HepG2 (cell line): ENCODE measurements at regions not wholly inside any gene's neighbourhood (a gene's known extent, or its start where the extent isn't known, plus 50 kb on each side); places are given as distances from the start of the nearest gene placed in this dataset.
A peak's percentile ranks its signal among the peaks of the same experiment; 100 is the strongest.

Experiments
- ATAC-seq: fragments of 200-7000 bp; cut with Tn5 transposase; 3 replicates; pipeline ENCODE4 v1.9.1; 2020; ENCODE audit warnings: mild to moderate bottlenecking, moderate library complexity
- BruUV-seq: library from RNA; stranded (reverse); fragments of 400-500 nt; replicated peaks from 2 replicates; lab custom pipeline; 2021; lab: Mats Ljungman, UMichigan
- CTCF ChIA-PET: fragments of 300-600 bp; formaldehyde crosslinking; extraction: SDS; loops from one replicate; lab custom pipeline; 2021; ENCODE audit warnings: low total read pairs, inconsistent platforms, low intra/inter-chr PET ratio; lab: Yijun Ruan, JAX
- POLR2A ChIA-PET: fragments of 350-600 bp; sonication (Branson Sonifier 250); formaldehyde crosslinking; loops from one replicate; lab custom pipeline; 2020; ENCODE audit warnings: antibody characterized with exemption, inconsistent platforms; lab: Yijun Ruan, JAX
- DNase-seq: peaks from one replicate; pipeline ENCODE4 v3.0.0-alpha.2; 2015; ENCODE audit warnings: low spot score
- FAIRE-seq: peaks from 3 replicates; lab custom pipeline; 2011; peaks lifted over from hg19 to GRCh38; lab: Jason Lieb, UNC
- H2AFZ ChIP-seq: one replicate; pipeline ENCODE4 v1.6.1; 2011; ENCODE audit warnings: low read length, inconsistent platforms
- H3K27ac ChIP-seq: fragments of 300-600 bp; 3 replicates; pipeline ENCODE4 v1.8.0; 2011; ENCODE audit warnings: mixed run types, mild to moderate bottlenecking, mixed read lengths, low read length, inconsistent platforms; ENCODE audit not compliant: insufficient read depth; ENCODE audit errors: extremely low read length
- H3K27me3 ChIP-seq, 2 experiments: fragments of 200-600 bp in 1 of 2; 2 replicates in 1 of 2; 3 replicates in 1 of 2; pipeline versions ENCODE4 v1.6.0 to v1.8.0; 2011; ENCODE audit warnings: low read length in 2 of 2, mild to moderate bottlenecking in 2 of 2, moderate library complexity in 2 of 2, inconsistent platforms in 1 of 2; ENCODE audit not compliant: insufficient read depth in 2 of 2, control insufficient read depth in 1 of 2
- H3K36me3 ChIP-seq, 2 experiments: fragments of 200-600 bp in 1 of 2; replicated peaks in 1 of 2; 2 replicates in 1 of 2; 3 replicates in 1 of 2; pipeline versions ENCODE4 v1.5.1 to v1.8.0; 2011; ENCODE audit warnings: low read length in 2 of 2, inconsistent platforms in 1 of 2; ENCODE audit not compliant: insufficient read depth in 2 of 2, control insufficient read depth in 1 of 2
- H3K4me1 ChIP-seq: 2 replicates; pipeline ENCODE4 v1.5.1; 2012; ENCODE audit warnings: low read length, inconsistent platforms; ENCODE audit not compliant: insufficient read depth
- H3K4me2 ChIP-seq: 2 replicates; pipeline ENCODE4 v1.6.0; 2011; ENCODE audit warnings: low read depth, low read length, inconsistent platforms
- H3K4me3 ChIP-seq, 3 experiments: fragments of 200-600 bp in 1 of 3; sonication (generic), shearing (Covaris generic) in 1 of 3; replicated peaks in 1 of 3; 2 replicates each; pipeline ENCODE4 v1.5.1; 2011 to 2016; ENCODE audit warnings: low read length in 3 of 3, inconsistent platforms in 2 of 3, low read depth in 2 of 3, mild to moderate bottlenecking in 2 of 3, control low read depth in 1 of 3, mixed read lengths in 1 of 3; ENCODE audit not compliant: insufficient read depth in 1 of 3
- H3K79me2 ChIP-seq: one replicate; pipeline ENCODE4 v1.6.1; 2011; ENCODE audit warnings: low read length, inconsistent platforms; ENCODE audit not compliant: insufficient read depth
- H3K9ac ChIP-seq: 2 replicates; pipeline ENCODE4 v1.6.0; 2011; ENCODE audit warnings: mild to moderate bottlenecking, low read depth, low read length, inconsistent platforms; ENCODE audit not compliant: insufficient read depth
- H3K9me3 ChIP-seq: 2 replicates; pipeline ENCODE4 v1.5.1; 2012; ENCODE audit warnings: mild to moderate bottlenecking, low read length
- H4K20me1 ChIP-seq: 2 replicates; pipeline ENCODE4 v1.6.0; 2011; ENCODE audit warnings: inconsistent platforms, mild to moderate bottlenecking, low read length, moderate library complexity; ENCODE audit not compliant: insufficient read depth
- BRCA1 ChIP-seq: sonication (generic); formaldehyde crosslinking; IDR thresholded peaks from 2 replicates; pipeline ENCODE4 v1.4.0; 2020; ENCODE audit warnings: missing genetic modification reagents
- KDM5A ChIP-seq: fragments of 200-600 bp; sonication (generic); IDR thresholded peaks from 2 replicates; pipeline ENCODE4 v1.7.0; 2018; ENCODE audit warnings: antibody characterized with exemption, mild to moderate bottlenecking, low read length, borderline replicate concordance
- MAFF ChIP-seq: IDR thresholded peaks from 2 replicates; pipeline ENCODE4 v1.6.1; 2011; ENCODE audit warnings: low read depth, low read length, improper control_type of control experiment
- MAFK ChIP-seq, 2 experiments: IDR thresholded peaks in 1 of 2; conservative IDR thresholded peaks in 1 of 2; 2 replicates each; pipeline ENCODE4 v1.6.1; 2011; ENCODE audit warnings: improper control_type of control experiment in 2 of 2, low read length in 2 of 2
- SOX13 ChIP-seq, 3 experiments: fragments of 450-650 bp in 1 of 3; sonication (generic) in 1 of 3; formaldehyde crosslinking in 1 of 3; IDR thresholded peaks in 2 of 3; conservative IDR thresholded peaks in 1 of 3; 2 replicates each; pipeline versions ENCODE4 v1.5.0 to v1.6.1; 2016 to 2020; ENCODE audit warnings: antibody characterized with exemption in 1 of 3, mild to moderate bottlenecking in 1 of 3, missing compliant biosample characterization in 1 of 3, missing genetic modification reagents in 1 of 3, moderate library complexity in 1 of 3
- SRF ChIP-seq: IDR thresholded peaks from 2 replicates; pipeline ENCODE4 v1.6.1; 2011; ENCODE audit warnings: mild to moderate bottlenecking, low read depth, low read length, moderate library complexity
- ZNF326 ChIP-seq: sonication (generic); formaldehyde crosslinking; IDR thresholded peaks from 2 replicates; pipeline ENCODE4 v1.4.0; 2020; ENCODE audit warnings: missing genetic modification reagents, borderline replicate concordance
- ZNF766 ChIP-seq: sonication (generic); formaldehyde crosslinking; IDR thresholded peaks from 2 replicates; pipeline ENCODE4 v1.5.0; 2020; ENCODE audit warnings: missing genetic modification reagents, borderline replicate concordance
- WGBS: methylation state at CpG from one replicate; pipeline ENCODE4 v1.1.6; 2017; ENCODE audit warnings: low lambda C conversion rate; 5-methylcytosine and 5-hydroxymethylcytosine counted together
- in situ Hi-C: cut with HindIII; loops from 2 replicates; pipeline ENCODE4 v1.10.0; 2017; ENCODE audit warnings: low pct_unique_long_range_greater_than_20kb; ENCODE audit not compliant: extremely low pct_ligation_motif_present
- intact Hi-C: fragments of 100-400 bp; cut with micrococcal nuclease; formaldehyde crosslinking; loops from one replicate; pipeline ENCODE4 v1.10.0; 2022; ENCODE audit not compliant: unreplicated experiment
- TF ChIP-seq, protein P1 (sequence below): sonication (generic); formaldehyde crosslinking; IDR thresholded peaks from 2 replicates; pipeline ENCODE4 v1.5.1; 2020; ENCODE audit warnings: missing genetic modification reagents, mild to moderate bottlenecking, borderline replicate concordance

GRCh38 chr6:77536701-77537100, 73.4 kb upstream of the HTR1B start:
- ATAC-seq (no peak), FAIRE-seq (no peak), DNase-seq (no peak)
- H3K4me3 ChIP-seq: no peak overlapping the region
- H3K79me2 ChIP-seq: no peaks in the 10 kb centered on the region
- no peaks in the 10 kb centered on the region for H3K27me3 ChIP-seq
- H3K9me3 ChIP-seq: peaks cover 4% of the 10 kb centered on the region; the same call in 1 of the 2 replicates
- 16% methylated on average over 7 of the region's 7 CpGs for WGBS
- CTCF ChIA-PET: no interaction called here
- H2AFZ ChIP-seq: no peak overlapping the region
- POLR2A ChIA-PET: no interaction called here
- TF ChIP-seq SRF: no peak
- no peak for TF ChIP-seq BRCA1 (CRISPR knock-in tag)
- peak; percentile 67 for TF ChIP-seq MAFF
- peak; percentile 59 to 73; a peak in 3 of 4 replicates for TF ChIP-seq MAFK (conservative IDR thresholded peaks at IDR 0.05 in 1 of 2, IDR thresholded peaks at IDR 0.05 in 1 of 2; ENCODE audit: low read length in 2 of 2)
- TF ChIP-seq KDM5A: no peak
- TF ChIP-seq SOX13 (IDR thresholded peaks at IDR 0.05): no peak
- no peak for TF ChIP-seq SOX13 (CRISPR knock-in tag; conservative IDR thresholded peaks at IDR 0.05 in 1 of 2, IDR thresholded peaks at IDR 0.05 in 1 of 2)
- TF ChIP-seq ZNF326 (CRISPR knock-in tag): no peak
- no peak for TF ChIP-seq ZNF766 (CRISPR knock-in tag)
- TF ChIP-seq, protein P1, sequence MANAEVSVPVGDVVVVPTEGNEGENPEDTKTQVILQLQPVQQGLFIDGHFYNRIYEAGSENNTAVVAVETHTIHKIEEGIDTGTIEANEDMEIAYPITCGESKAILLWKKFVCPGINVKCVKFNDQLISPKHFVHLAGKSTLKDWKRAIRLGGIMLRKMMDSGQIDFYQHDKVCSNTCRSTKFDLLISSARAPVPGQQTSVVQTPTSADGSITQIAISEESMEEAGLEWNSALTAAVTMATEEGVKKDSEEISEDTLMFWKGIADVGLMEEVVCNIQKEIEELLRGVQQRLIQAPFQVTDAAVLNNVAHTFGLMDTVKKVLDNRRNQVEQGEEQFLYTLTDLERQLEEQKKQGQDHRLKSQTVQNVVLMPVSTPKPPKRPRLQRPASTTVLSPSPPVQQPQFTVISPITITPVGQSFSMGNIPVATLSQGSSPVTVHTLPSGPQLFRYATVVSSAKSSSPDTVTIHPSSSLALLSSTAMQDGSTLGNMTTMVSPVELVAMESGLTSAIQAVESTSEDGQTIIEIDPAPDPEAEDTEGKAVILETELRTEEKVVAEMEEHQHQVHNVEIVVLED (CRISPR knock-in tag): no peak
- no peak overlapping the region for H3K4me2 ChIP-seq
- no peak overlapping the region for H3K9ac ChIP-seq
- in situ Hi-C loops (no loop called here), intact Hi-C loops (no loop called here)
- no peak overlapping the region for H3K27ac ChIP-seq
- H4K20me1 ChIP-seq: no peaks in the 10 kb centered on the region
- no peaks in the 10 kb centered on the region for H3K4me1 ChIP-seq
- BruUV-seq: no TSS peak
- no peaks in the 10 kb centered on the region for H3K36me3 ChIP-seq
